ENCODE measurements at regions not wholly inside any gene's neighbourhood (a gene's known extent, or its start where the extent isn't known, plus 50 kb on each side); places are given as distances from the start of the nearest gene placed in this dataset.
"Not testable (repeated sequence)": the region's sequence is repeated elsewhere in the genome, so short reads cannot be mapped to it uniquely, and the experiment has no call there.

DNA sequence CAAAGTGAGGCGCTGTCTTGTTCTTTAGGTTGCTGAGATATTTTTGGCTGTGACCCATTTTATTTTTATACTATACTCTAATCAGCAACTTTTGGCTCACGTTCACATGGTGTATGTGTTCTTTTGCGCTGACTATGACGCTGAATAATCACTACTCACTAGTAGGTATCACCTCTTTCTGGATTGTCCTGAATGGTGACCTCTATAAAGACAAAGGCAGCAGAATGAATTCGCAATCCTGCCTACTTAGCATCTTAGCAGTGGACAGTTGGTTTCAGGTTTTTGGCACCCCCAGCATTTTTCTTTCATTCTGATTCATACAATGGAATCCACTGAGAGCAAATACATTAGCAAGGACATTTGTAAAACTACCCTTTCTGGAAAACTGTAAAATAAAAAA, 351.3 kb downstream of the JRKL start:
- ChIA-PET POLR2A (no interaction called here), CTCF (no interaction called here)
- DNase-seq = no peak
- Mint-ChIP-seq H3K9me3 (peaks cover 3% of the 10 kb centered on the region), H3K27ac (no peak overlapping the region), H3K4me1 (ENCODE audit: low read depth) (no peaks in the 10 kb centered on the region), H3K27me3 (no peaks in the 10 kb centered on the region), H3K36me3 (ENCODE audit: low read depth) (no peaks in the 10 kb centered on the region), H3K4me3 (no peak overlapping the region)
- intact Hi-C loops (cut with micrococcal nuclease) = no loop called here
- TF ChIP-seq, protein P1, sequence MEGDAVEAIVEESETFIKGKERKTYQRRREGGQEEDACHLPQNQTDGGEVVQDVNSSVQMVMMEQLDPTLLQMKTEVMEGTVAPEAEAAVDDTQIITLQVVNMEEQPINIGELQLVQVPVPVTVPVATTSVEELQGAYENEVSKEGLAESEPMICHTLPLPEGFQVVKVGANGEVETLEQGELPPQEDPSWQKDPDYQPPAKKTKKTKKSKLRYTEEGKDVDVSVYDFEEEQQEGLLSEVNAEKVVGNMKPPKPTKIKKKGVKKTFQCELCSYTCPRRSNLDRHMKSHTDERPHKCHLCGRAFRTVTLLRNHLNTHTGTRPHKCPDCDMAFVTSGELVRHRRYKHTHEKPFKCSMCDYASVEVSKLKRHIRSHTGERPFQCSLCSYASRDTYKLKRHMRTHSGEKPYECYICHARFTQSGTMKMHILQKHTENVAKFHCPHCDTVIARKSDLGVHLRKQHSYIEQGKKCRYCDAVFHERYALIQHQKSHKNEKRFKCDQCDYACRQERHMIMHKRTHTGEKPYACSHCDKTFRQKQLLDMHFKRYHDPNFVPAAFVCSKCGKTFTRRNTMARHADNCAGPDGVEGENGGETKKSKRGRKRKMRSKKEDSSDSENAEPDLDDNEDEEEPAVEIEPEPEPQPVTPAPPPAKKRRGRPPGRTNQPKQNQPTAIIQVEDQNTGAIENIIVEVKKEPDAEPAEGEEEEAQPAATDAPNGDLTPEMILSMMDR (IDR thresholded peaks at IDR 0.05) = no peak
- ATAC-seq = no peak

DNA sequence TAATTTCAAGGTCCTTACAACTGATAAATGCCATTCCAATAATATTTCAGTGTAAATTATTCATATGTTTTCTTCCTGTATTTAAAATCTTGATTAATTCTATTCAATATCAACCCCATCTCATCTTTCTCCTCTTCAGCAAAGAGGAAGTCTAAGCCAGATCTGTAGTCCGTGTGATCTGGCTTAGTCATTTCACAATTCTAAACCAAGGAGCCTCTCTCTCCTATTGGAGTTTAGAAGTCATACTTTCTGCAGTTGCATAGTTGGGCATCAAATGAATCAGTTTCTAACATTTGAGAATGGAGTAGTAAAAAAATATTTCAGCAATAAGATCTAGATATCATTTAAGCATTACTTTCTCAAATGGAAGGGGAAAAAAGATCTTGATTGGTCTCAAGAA, 354.9 kb downstream of the JRKL start:
- intact Hi-C loops (cut with micrococcal nuclease) = no loop called here
- ChIA-PET POLR2A (no interaction called here), CTCF (no interaction called here)
- H3K27ac Mint-ChIP-seq = no peak overlapping the region
- H3K4me1 Mint-ChIP-seq (ENCODE audit: low read depth) = no peaks in the 10 kb centered on the region
- no peak overlapping the region for H3K4me3 Mint-ChIP-seq
- peaks cover 3% of the 10 kb centered on the region for H3K9me3 Mint-ChIP-seq
- no peak for DNase-seq
- no peaks in the 10 kb centered on the region for H3K27me3 Mint-ChIP-seq
- TF ChIP-seq, protein P1 (IDR thresholded peaks at IDR 0.05) = no peak
- H3K36me3 Mint-ChIP-seq (ENCODE audit: low read depth) = no peaks in the 10 kb centered on the region
- ATAC-seq = no peak

DNA sequence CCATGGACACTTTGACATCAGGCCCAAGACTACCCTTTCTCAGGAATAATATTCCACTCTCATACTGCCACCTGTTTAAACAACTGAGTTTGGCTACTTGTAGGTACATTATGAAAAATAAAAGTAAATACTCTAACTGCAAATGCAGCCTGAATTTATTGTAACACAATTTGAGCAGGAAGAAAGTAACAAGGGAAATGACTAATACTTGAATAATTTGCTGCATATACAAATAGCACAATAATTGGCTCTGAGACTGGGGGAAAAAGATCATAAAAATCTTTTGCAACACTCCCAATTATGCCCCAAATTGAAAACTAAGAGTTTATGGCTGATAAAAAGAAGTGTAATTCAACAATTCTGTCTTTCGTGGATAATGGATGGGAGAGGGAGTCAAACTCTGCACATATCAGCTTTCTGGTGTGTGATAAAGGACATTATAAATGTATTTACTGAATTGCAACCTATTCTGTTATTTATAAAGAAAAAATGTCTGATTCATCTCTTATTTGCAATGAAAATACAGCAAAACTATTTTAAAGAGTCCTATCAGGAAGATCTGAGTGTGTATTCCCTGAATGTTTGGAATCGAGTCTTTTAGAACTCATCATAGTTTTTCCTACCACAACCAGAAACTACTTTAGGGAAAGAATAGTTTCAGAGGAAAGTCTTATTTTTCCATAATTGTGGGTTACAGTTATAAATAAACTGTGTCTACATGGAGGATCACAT, 359.0 kb downstream of the JRKL start:
- no peak for DNase-seq
- H3K4me3 Mint-ChIP-seq = no peak overlapping the region
- H3K36me3 Mint-ChIP-seq (ENCODE audit: low read depth) = no peaks in the 10 kb centered on the region
- TF ChIP-seq, protein P1 (IDR thresholded peaks at IDR 0.05) = no peak
- H3K9me3 Mint-ChIP-seq = peaks cover 3% of the 10 kb centered on the region
- ChIA-PET POLR2A (no interaction called here), CTCF (no interaction called here)
- H3K4me1 Mint-ChIP-seq (ENCODE audit: low read depth) = no peaks in the 10 kb centered on the region
- H3K27ac Mint-ChIP-seq = no peak overlapping the region
- ATAC-seq = no peak
- no peaks in the 10 kb centered on the region for H3K27me3 Mint-ChIP-seq
- intact Hi-C loops (cut with micrococcal nuclease) = no loop called here

DNA sequence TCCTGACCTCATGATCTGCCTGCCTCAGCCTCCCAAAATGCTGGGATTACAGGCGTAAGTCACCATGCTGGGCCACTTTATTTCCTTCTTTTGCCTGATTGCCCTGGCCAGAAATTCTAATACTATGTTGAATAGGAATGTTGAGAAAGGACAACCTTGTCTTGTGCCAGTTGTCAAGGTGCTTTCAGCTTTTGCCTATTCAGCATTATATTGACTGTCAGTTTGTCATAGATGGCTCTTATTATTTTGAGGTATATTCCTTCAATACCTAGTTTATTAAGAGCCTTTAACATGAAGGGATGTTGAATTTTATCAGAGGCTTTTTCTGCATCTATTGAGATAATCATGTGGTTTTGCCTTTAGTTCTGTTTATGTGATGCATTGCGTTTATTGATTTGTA, 362.0 kb downstream of the JRKL start:
- H3K4me3 Mint-ChIP-seq; DNase-seq; H3K27ac Mint-ChIP-seq; intact Hi-C loops (cut with micrococcal nuclease); POLR2A ChIA-PET; H3K36me3 Mint-ChIP-seq (ENCODE audit: low read depth); CTCF ChIA-PET; H3K4me1 Mint-ChIP-seq (ENCODE audit: low read depth); H3K9me3 Mint-ChIP-seq; H3K27me3 Mint-ChIP-seq; ATAC-seq: not testable (repeated sequence)

DNA sequence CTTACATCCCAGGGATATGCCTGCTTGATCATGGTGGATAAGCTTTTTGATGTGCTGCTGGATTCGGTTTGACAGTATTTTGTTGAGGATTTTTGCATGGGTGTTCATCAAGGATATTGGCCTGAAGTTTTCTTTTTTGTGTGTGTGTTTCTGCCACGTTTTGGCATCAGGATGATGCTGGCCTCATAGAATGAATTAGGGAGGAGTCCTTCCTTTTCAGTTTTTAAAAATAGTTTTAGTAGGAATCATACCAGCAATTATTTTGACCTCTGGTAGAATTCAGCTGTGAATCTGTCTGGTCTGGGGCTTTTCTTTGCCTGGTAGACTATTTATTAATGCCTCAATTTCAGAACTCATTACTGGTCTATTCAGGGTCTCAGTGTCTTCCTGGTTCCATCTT, 362.4 kb downstream of the JRKL start:
- no peaks in the 10 kb centered on the region for H3K4me1 Mint-ChIP-seq (ENCODE audit: low read depth)
- ChIA-PET CTCF (no interaction called here), POLR2A (no interaction called here)
- no peaks in the 10 kb centered on the region for H3K36me3 Mint-ChIP-seq (ENCODE audit: low read depth)
- H3K27ac Mint-ChIP-seq = no peak overlapping the region
- peaks cover 3% of the 10 kb centered on the region for H3K9me3 Mint-ChIP-seq
- DNase-seq (no peak), ATAC-seq (no peak)
- no peak overlapping the region for H3K4me3 Mint-ChIP-seq
- TF ChIP-seq, protein P1 (IDR thresholded peaks at IDR 0.05) = no peak
- no peaks in the 10 kb centered on the region for H3K27me3 Mint-ChIP-seq
- intact Hi-C loops (cut with micrococcal nuclease) = no loop called here
